Activated CD8-positive, alpha-beta memory T cell treated with anti-CD3 and anti-CD28 coated beads, Interleukin-2, amount 50 U/mL, for 4 hours (primary cell): ENCODE measurements at regions not wholly inside any gene's neighbourhood (a gene's known extent, or its start where the extent isn't known, plus 50 kb on each side); places are given as distances from the start of the nearest gene placed in this dataset.

Experiments used
- DNase-seq: peaks from one replicate; pipeline ENCODE4 v3.0.0-alpha.2; 2020

GRCh38 chr10:7507887-7508726 is 97.3 kb upstream of the SFMBT2 start:
- peak; percentile 20 for DNase-seq

GRCh38 chr10:7506571-7506970 is 95.7 kb upstream of the SFMBT2 start:
- no peak for DNase-seq

GRCh38 chr10:7505196-7505595 is 94.4 kb upstream of the SFMBT2 start:
- no peak for DNase-seq

- DNase-seq, result no peak
These were observed 92.4 kb upstream of the SFMBT2 start for GRCh38 chr10:7503190-7503589.

- DNase-seq, result no peak
These were observed 90.3 kb upstream of the SFMBT2 start for GRCh38 chr10:7501157-7501556.

GRCh38 chr10:7498111-7498510 is 87.3 kb upstream of the SFMBT2 start:
- no peak for DNase-seq

- DNase-seq, result no peak
These were observed 83.2 kb upstream of the SFMBT2 start for GRCh38 chr10:7493996-7494395.

GRCh38 chr10:7492660-7493046 is 81.8 kb upstream of the SFMBT2 start:
- DNase-seq, result no peak

- no peak for DNase-seq
These were observed 81.3 kb upstream of the SFMBT2 start for GRCh38 chr10:7491949-7492659.

- no peak for DNase-seq
These were observed 80.4 kb upstream of the SFMBT2 start for GRCh38 chr10:7491230-7491629.

GRCh38 chr10:7488418-7488829 is 77.6 kb upstream of the SFMBT2 start:
- DNase-seq, result no peak

GRCh38 chr10:7487528-7487927 is 76.7 kb upstream of the SFMBT2 start:
- DNase-seq, result no peak

GRCh38 chr10:7486528-7486927 is 75.7 kb upstream of the SFMBT2 start:
- no peak for DNase-seq

- DNase-seq, result no peak
These were observed 75.0 kb upstream of the SFMBT2 start for GRCh38 chr10:7485799-7486198.

GRCh38 chr10:7485244-7485556 is 74.4 kb upstream of the SFMBT2 start:
- no peak for DNase-seq

- DNase-seq, result peak; percentile 54
These were observed 73.8 kb upstream of the SFMBT2 start for GRCh38 chr10:7484456-7485243.

- DNase-seq, result no peak
These were observed 73.0 kb upstream of the SFMBT2 start for GRCh38 chr10:7483848-7484247.

GRCh38 chr10:7482992-7483391 is 72.2 kb upstream of the SFMBT2 start:
- no peak for DNase-seq

- DNase-seq, result no peak
These were observed 70.5 kb upstream of the SFMBT2 start for GRCh38 chr10:7481368-7481765.

GRCh38 chr10:7480742-7481367 is 70.0 kb upstream of the SFMBT2 start:
- DNase-seq, result no peak

- DNase-seq, result no peak
These were observed 69.2 kb upstream of the SFMBT2 start for GRCh38 chr10:7479861-7480598.

- DNase-seq, result no peak
These were observed 68.1 kb upstream of the SFMBT2 start for GRCh38 chr10:7478727-7479457.
